ENCODE measurements at regions not wholly inside any gene's neighbourhood (a gene's known extent, or its start where the extent isn't known, plus 50 kb on each side); places are given as distances from the start of the nearest gene placed in this dataset.

GRCh38 chr4:124903995-124904722 lies 191.6 kb upstream of the ANKRD50 start:
- no peak overlapping the region for H3K23ac ChIP-seq (ENCODE audit: insufficient read length)
- no peak for FAIRE-seq
- no peak for DNase-seq (ENCODE audit: low read depth in 1 of 2, low spot score in 2 of 2)
- no peaks in the 10 kb centered on the region for H3K79me2 ChIP-seq (ENCODE audit: control insufficient read depth in 1 of 2, insufficient read depth in 2 of 2, low read length in 2 of 2)
- H2BK120ac ChIP-seq (replicated peaks; ENCODE audit: low read depth, low read length) = no peak overlapping the region
- ChIA-PET POLR2A (ENCODE audit: partially characterized antibody) (interaction anchor here (1.2 kb wide), 1 partner anchor 30 kb away, joined by 3 read pairs; no protein-coding TSS in a partner anchor), CTCF (ENCODE audit: partially characterized antibody) (interaction anchor here (0.6 kb wide), 1 partner anchor 149 kb away, joined by 3 read pairs; no protein-coding TSS in a partner anchor)
- H3K9me3 ChIP-seq (ENCODE audit: insufficient read depth in 2 of 2, low read depth in 1 of 2, low read length in 1 of 2) = peaks cover 0 to 3% of the 10 kb centered on the region in 2 experiments; a peak in 1 of 4 replicates
- H3K23me2 ChIP-seq (ENCODE audit: low read depth, low read length) = no peaks in the 10 kb centered on the region
- no peak overlapping the region for H3K4ac ChIP-seq (replicated peaks; ENCODE audit: insufficient read length, low read depth, low read length)
- no peak overlapping the region for H4K5ac ChIP-seq (ENCODE audit: insufficient read length, low read depth, low read length)
- H3K27ac ChIP-seq (ENCODE audit: low read depth, low read length) = no peak overlapping the region
- H2BK15ac ChIP-seq (ENCODE audit: low read length) = no peak overlapping the region
- H3K56ac ChIP-seq (replicated peaks; ENCODE audit: insufficient read length, low read depth, low read length) = no peak overlapping the region
- H2AK5ac ChIP-seq (ENCODE audit: low read depth, low read length) = no peak overlapping the region
- no peak overlapping the region for H3K4me3 ChIP-seq (ENCODE audit: extremely low read depth in 1 of 4, insufficient read depth in 2 of 4, low read depth in 3 of 4, low read length in 4 of 4)
- H2BK5ac ChIP-seq (ENCODE audit: low read depth, low read length) = no peak overlapping the region
- H3K36me3 ChIP-seq (ENCODE audit: control insufficient read depth in 2 of 4, insufficient read depth in 4 of 4, low read length in 3 of 4) = no peaks in the 10 kb centered on the region
- H3K79me1 ChIP-seq (ENCODE audit: low read depth, low read length) = no peaks in the 10 kb centered on the region
- no peak overlapping the region for H4K91ac ChIP-seq (replicated peaks; ENCODE audit: insufficient read length, low read length)
- peak overlapping the region; percentile 83 for H2AFZ ChIP-seq (ENCODE audit: low read length)
- no peak for TF ChIP-seq EZH2 (IDR thresholded peaks at IDR 0.05; ENCODE audit: low read depth, low read length, severe bottlenecking)
- TF ChIP-seq POLR2A (IDR thresholded peaks at IDR 0.05; ENCODE audit: control extremely low read depth in 1 of 2, low read depth in 2 of 2, low read length in 2 of 2) = no peak
- TF ChIP-seq BRCA1 (IDR thresholded peaks at IDR 0.05; ENCODE audit: low read depth, low read length) = no peak
- no peak for TF ChIP-seq SUZ12 (IDR thresholded peaks at IDR 0.05; ENCODE audit: low read length)
- TF ChIP-seq SP2 (IDR thresholded peaks at IDR 0.05; ENCODE audit: low read length) = no peak
- no peak for TF ChIP-seq SRF (IDR thresholded peaks at IDR 0.05; ENCODE audit: low read depth, low read length)
- TF ChIP-seq KDM4A (IDR thresholded peaks at IDR 0.05; ENCODE audit: low read depth, low read length, severe bottlenecking) = no peak
- no peak for TF ChIP-seq POLR2AphosphoS5 (IDR thresholded peaks at IDR 0.05; ENCODE audit: low read depth, low read length)
- no peak for TF ChIP-seq CBX8 (IDR thresholded peaks at IDR 0.05; ENCODE audit: borderline replicate concordance, low read depth, low read length)
- TF ChIP-seq JUN (IDR thresholded peaks at IDR 0.05; ENCODE audit: low read depth, low read length) = no peak
- TF ChIP-seq POU5F1 (IDR thresholded peaks at IDR 0.05; ENCODE audit: low read depth, low read length) = no peak
- no peak for TF ChIP-seq ATF3 (IDR thresholded peaks at IDR 0.05; ENCODE audit: insufficient read depth, low read depth, low read length)
- no peak for TF ChIP-seq RFX5 (IDR thresholded peaks at IDR 0.05; ENCODE audit: borderline replicate concordance, low read depth, low read length)
- TF ChIP-seq TBP (IDR thresholded peaks at IDR 0.05; ENCODE audit: low read depth, low read length) = no peak
- H3K18ac ChIP-seq (ENCODE audit: extremely low read depth, low read length) = no peak overlapping the region
- H3K9ac ChIP-seq (replicated peaks in 1 of 4; ENCODE audit: extremely low read depth in 1 of 4, low read depth in 3 of 4, low read length in 3 of 4) = no peak overlapping the region
- H2BK12ac ChIP-seq (ENCODE audit: low read depth, low read length) = no peak overlapping the region
- no peaks in the 10 kb centered on the region for H3K27me3 ChIP-seq (replicated peaks in 1 of 4; ENCODE audit: control insufficient read depth in 3 of 4, extremely low read depth in 1 of 4, insufficient read depth in 3 of 4, low read length in 3 of 4)
- H4K8ac ChIP-seq (ENCODE audit: extremely low read depth, insufficient read depth, low read length) = no peak overlapping the region
- 0 out of 4 replicates have a peak overlapping the region, but pooled peaks of 1 of the 2 experiments have one; percentile 26 for H3K4me2 ChIP-seq (ENCODE audit: insufficient read depth in 1 of 2, low read depth in 2 of 2, low read length in 2 of 2)
- peaks cover 0 to 9% (median 4%) of the 10 kb centered on the region in 4 experiments; a peak in 4 of 7 replicates for H3K4me1 ChIP-seq (replicated peaks in 1 of 4; ENCODE audit: control insufficient read depth in 3 of 4, insufficient read depth in 4 of 4, low read length in 3 of 4)
- no peak overlapping the region for H2BK20ac ChIP-seq (ENCODE audit: low read length)
- H3K14ac ChIP-seq (ENCODE audit: insufficient read length) = no peak overlapping the region
- 69% methylated on average over 6 of the region's 6 CpGs; no CpG with 5 or more reads in 1 of the 2 experiments for WGBS, 2 experiments (ENCODE audit: extremely low coverage in 1 of 2, insufficient coverage in 1 of 2, insufficient read length in 1 of 2, insufficient replicate concordance in 2 of 2, low coverage in 1 of 2, low lambda C conversion rate in 2 of 2, missing lambda C conversion rate in 1 of 2)
- H4K20me1 ChIP-seq (replicated peaks in 1 of 2; ENCODE audit: control insufficient read depth in 1 of 2, insufficient read depth in 2 of 2, low read length in 2 of 2) = no peaks in the 10 kb centered on the region

Data from H1 (cell line).